A673 (cell line): ENCODE measurements at regions not wholly inside any gene's neighbourhood (a gene's known extent, or its start where the extent isn't known, plus 50 kb on each side); places are given as distances from the start of the nearest gene placed in this dataset.

Experiments used
- BruUV-seq: library from RNA; stranded (reverse); fragments of 400-500 nt; replicated peaks from 2 replicates; lab custom pipeline; 2021; lab: Mats Ljungman, UMichigan
- CTCF ChIA-PET: fragments of 300-600 bp; sonication (Branson Sonifier 250); formaldehyde crosslinking; loops from one replicate; lab custom pipeline; 2022; ENCODE audit warnings: antibody characterized with exemption; lab: Charles Lee
- POLR2A ChIA-PET: fragments of 300-600 bp; sonication (Branson Sonifier 250); formaldehyde crosslinking; loops from one replicate; lab custom pipeline; 2022; ENCODE audit warnings: antibody characterized with exemption; ENCODE audit not compliant: low non-redundant PET; lab: Charles Lee
- DNase-seq: peaks from one replicate; pipeline ENCODE4 v3.0.0-alpha.2; 2015; ENCODE audit warnings: low spot score
- H3K27ac ChIP-seq: fragments of 200-600 bp; sonication (generic); 2 replicates; pipeline ENCODE4 v1.5.1; 2016; ENCODE audit warnings: mixed run types, low read depth, mild to moderate bottlenecking, mixed read lengths, antibody characterized with exemption, low read length; ENCODE audit not compliant: poor library complexity, severe bottlenecking
- H3K27me3 ChIP-seq: fragments of 200-600 bp; sonication (generic); replicated peaks from 2 replicates; pipeline ENCODE4 v1.6.1; 2017; ENCODE audit warnings: mixed run types, low read depth, mild to moderate bottlenecking, mixed read lengths, antibody characterized with exemption, low read length; ENCODE audit not compliant: insufficient read depth, poor library complexity
- H3K36me3 ChIP-seq: fragments of 200-600 bp; sonication (generic); 2 replicates; pipeline ENCODE4 v1.6.1; 2016; ENCODE audit warnings: mixed run types, mild to moderate bottlenecking, mixed read lengths, antibody characterized with exemption, low read length; ENCODE audit not compliant: insufficient read depth, poor library complexity, severe bottlenecking
- H3K4me1 ChIP-seq: fragments of 200-600 bp; sonication (generic); 2 replicates; pipeline ENCODE4 v1.6.1; 2017; ENCODE audit warnings: mixed run types, mild to moderate bottlenecking, mixed read lengths, antibody characterized with exemption, low read length; ENCODE audit not compliant: insufficient read depth, poor library complexity, severe bottlenecking
- H3K4me3 ChIP-seq: fragments of 200-600 bp; sonication (generic); 2 replicates; pipeline ENCODE4 v1.5.1; 2016; ENCODE audit warnings: low read depth, mixed run types, mild to moderate bottlenecking, mixed read lengths, low read length; ENCODE audit not compliant: poor library complexity, severe bottlenecking
- H3K9me3 ChIP-seq: fragments of 200-600 bp; sonication (generic); 2 replicates; pipeline ENCODE4 v1.6.1; 2016; ENCODE audit warnings: mixed run types, low read depth, mild to moderate bottlenecking, mixed read lengths, antibody characterized with exemption, low read length; ENCODE audit not compliant: poor library complexity, severe bottlenecking
- EZH2 ChIP-seq: fragments of 200-600 bp; sonication (generic); IDR thresholded peaks from 2 replicates; pipeline ENCODE4 v1.6.1; 2017; ENCODE audit warnings: borderline replicate concordance, low read depth, mild to moderate bottlenecking, mixed read lengths, antibody characterized with exemption, low read length; ENCODE audit not compliant: poor library complexity, severe bottlenecking
- intact Hi-C: fragments of 100-400 bp; cut with micrococcal nuclease; formaldehyde crosslinking; loops from one replicate; pipeline ENCODE4 v1.10.0; 2022; ENCODE audit not compliant: unreplicated experiment
- TF ChIP-seq, protein P1 (sequence below): fragments of 300-800, 200-600 bp; sonication (generic); conservative IDR thresholded peaks from 2 replicates; pipeline ENCODE4 v1.5.1; 2017; ENCODE audit warnings: low read depth, mild to moderate bottlenecking, antibody characterized with exemption, low read length, moderate library complexity, mixed read lengths

DNA sequence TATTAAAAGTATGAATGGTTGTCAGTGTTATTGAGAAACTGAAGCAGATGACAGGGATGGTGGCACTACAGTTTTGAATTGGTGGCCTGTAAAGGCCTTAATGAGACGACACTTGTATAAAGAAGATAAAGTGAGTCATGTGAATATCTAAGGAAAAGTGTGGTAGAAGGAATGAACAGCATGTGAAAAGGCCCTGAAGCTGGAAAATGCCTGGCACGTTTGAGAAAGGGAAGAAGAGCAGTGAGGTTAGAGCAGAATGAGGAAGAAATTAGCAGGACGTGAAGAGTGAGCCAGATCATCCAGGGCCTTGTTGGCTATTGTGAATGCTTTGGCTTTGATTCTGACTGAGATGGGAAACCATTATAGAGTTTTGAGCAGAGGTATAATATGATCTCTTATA lies 387.6 kb upstream of the DPH6 start:
- H3K36me3 ChIP-seq, result no peaks in the 10 kb centered on the region
- ChIA-PET CTCF (no interaction called here), POLR2A (no interaction called here)
- TF ChIP-seq EZH2, result no peak
- TF ChIP-seq, protein P1, sequence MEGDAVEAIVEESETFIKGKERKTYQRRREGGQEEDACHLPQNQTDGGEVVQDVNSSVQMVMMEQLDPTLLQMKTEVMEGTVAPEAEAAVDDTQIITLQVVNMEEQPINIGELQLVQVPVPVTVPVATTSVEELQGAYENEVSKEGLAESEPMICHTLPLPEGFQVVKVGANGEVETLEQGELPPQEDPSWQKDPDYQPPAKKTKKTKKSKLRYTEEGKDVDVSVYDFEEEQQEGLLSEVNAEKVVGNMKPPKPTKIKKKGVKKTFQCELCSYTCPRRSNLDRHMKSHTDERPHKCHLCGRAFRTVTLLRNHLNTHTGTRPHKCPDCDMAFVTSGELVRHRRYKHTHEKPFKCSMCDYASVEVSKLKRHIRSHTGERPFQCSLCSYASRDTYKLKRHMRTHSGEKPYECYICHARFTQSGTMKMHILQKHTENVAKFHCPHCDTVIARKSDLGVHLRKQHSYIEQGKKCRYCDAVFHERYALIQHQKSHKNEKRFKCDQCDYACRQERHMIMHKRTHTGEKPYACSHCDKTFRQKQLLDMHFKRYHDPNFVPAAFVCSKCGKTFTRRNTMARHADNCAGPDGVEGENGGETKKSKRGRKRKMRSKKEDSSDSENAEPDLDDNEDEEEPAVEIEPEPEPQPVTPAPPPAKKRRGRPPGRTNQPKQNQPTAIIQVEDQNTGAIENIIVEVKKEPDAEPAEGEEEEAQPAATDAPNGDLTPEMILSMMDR, result no peak
- intact Hi-C loops, result no loop called here
- H3K9me3 ChIP-seq, result no peaks in the 10 kb centered on the region
- BruUV-seq, result no TSS peak
- no peaks in the 10 kb centered on the region for H3K4me1 ChIP-seq
- H3K27ac ChIP-seq, result no peak overlapping the region
- no peaks in the 10 kb centered on the region for H3K27me3 ChIP-seq
- DNase-seq, result no peak
- no peak overlapping the region for H3K4me3 ChIP-seq

- Histone ChIP-seq H3K4me3 (no peak overlapping the region), H3K4me1 (no peaks in the 10 kb centered on the region), H3K27me3 (no peaks in the 10 kb centered on the region), H3K36me3 (no peaks in the 10 kb centered on the region), H3K27ac (no peak overlapping the region), H3K9me3 (no peaks in the 10 kb centered on the region)
- CTCF ChIA-PET, result no interaction called here
- intact Hi-C loops, result no loop called here
- POLR2A ChIA-PET, result no interaction called here
- no TSS peak for BruUV-seq
- DNase-seq, result no peak
- TF ChIP-seq, protein P1, result no peak
- TF ChIP-seq EZH2, result no peak
Observed at GRCh38 chr15:35934383-35935049, 388.6 kb upstream of the DPH6 start.

GRCh38 chr15:35936284-35936683 lies 390.3 kb upstream of the DPH6 start:
- no peak for DNase-seq
- ChIA-PET CTCF (no interaction called here), POLR2A (no interaction called here)
- Histone ChIP-seq H3K4me3 (no peak overlapping the region), H3K4me1 (no peaks in the 10 kb centered on the region), H3K36me3 (no peaks in the 10 kb centered on the region), H3K27ac (no peak overlapping the region), H3K27me3 (no peaks in the 10 kb centered on the region), H3K9me3 (no peaks in the 10 kb centered on the region)
- intact Hi-C loops, result no loop called here
- TF ChIP-seq, protein P1, result no peak
- no peak for TF ChIP-seq EZH2
- BruUV-seq, result no TSS peak
